ENCODE measurements at regions not wholly inside any gene's neighbourhood (a gene's known extent, or its start where the extent isn't known, plus 50 kb on each side); places are given as distances from the start of the nearest gene placed in this dataset.

GRCh38 chr10:61138708-61139591, 195.0 kb upstream of the RHOBTB1 start:
- DNase-seq, result no peak

GRCh38 chr10:61136139-61136538, 192.2 kb upstream of the RHOBTB1 start:
- DNase-seq, result peak; percentile 32

- no peak for DNase-seq
Measured at GRCh38 chr10:61135276-61135721, 191.3 kb upstream of the RHOBTB1 start.

GRCh38 chr10:61130366-61130765, 186.4 kb upstream of the RHOBTB1 start:
- DNase-seq, result no peak

GRCh38 chr10:61128196-61128595, 184.2 kb upstream of the RHOBTB1 start:
- no peak for DNase-seq

- DNase-seq, result no peak
Measured at GRCh38 chr10:61125560-61126170, 181.7 kb upstream of the RHOBTB1 start.

GRCh38 chr10:61124756-61125530, 181.0 kb upstream of the RHOBTB1 start:
- DNase-seq, result no peak

GRCh38 chr10:61120805-61121204, 176.8 kb upstream of the RHOBTB1 start:
- no peak for DNase-seq

GRCh38 chr10:61119573-61119972, 175.6 kb upstream of the RHOBTB1 start:
- no peak for DNase-seq

GRCh38 chr10:61115897-61116296, 171.9 kb upstream of the RHOBTB1 start:
- DNase-seq, result no peak

- DNase-seq, result no peak
Measured at GRCh38 chr10:61112771-61113170, 168.8 kb upstream of the RHOBTB1 start.

- peak; percentile 2 for DNase-seq
Measured at GRCh38 chr10:61110936-61111335, 167.0 kb upstream of the RHOBTB1 start.

GRCh38 chr10:61110188-61110844, 166.3 kb upstream of the RHOBTB1 start:
- peak; percentile 4 for DNase-seq

- no peak for DNase-seq
Measured at GRCh38 chr10:61108915-61109314, 164.9 kb upstream of the RHOBTB1 start.

- DNase-seq, result no peak
Measured at GRCh38 chr10:61100887-61101286, 156.9 kb upstream of the RHOBTB1 start.

GRCh38 chr10:61099756-61100155, 155.8 kb upstream of the RHOBTB1 start:
- no peak for DNase-seq

GRCh38 chr10:61098966-61099365, 155.0 kb upstream of the RHOBTB1 start:
- no peak for DNase-seq

GRCh38 chr10:61097026-61097425, 153.0 kb upstream of the RHOBTB1 start:
- DNase-seq, result no peak

GRCh38 chr10:61096056-61096455, 152.1 kb upstream of the RHOBTB1 start:
- DNase-seq, result no peak

- DNase-seq, result no peak
Measured at GRCh38 chr10:61091531-61091930, 147.5 kb upstream of the RHOBTB1 start.

- no peak for DNase-seq
Measured at GRCh38 chr10:61089251-61089650, 145.3 kb upstream of the RHOBTB1 start.

- DNase-seq, result no peak
Measured at GRCh38 chr10:61084493-61084892, 140.5 kb upstream of the RHOBTB1 start.

- no peak for DNase-seq
Measured at GRCh38 chr10:61081301-61081700, 137.3 kb upstream of the RHOBTB1 start.
